ENCODE measurements at regions not wholly inside any gene's neighbourhood (a gene's known extent, or its start where the extent isn't known, plus 50 kb on each side); places are given as distances from the start of the nearest gene placed in this dataset.

- TF ChIP-seq CTCF (conservative IDR thresholded peaks at IDR 0.05 in 1 of 2, IDR thresholded peaks at IDR 0.05 in 1 of 2; ENCODE audit: extremely low read depth in 1 of 2, insufficient read depth in 1 of 2, low read depth in 1 of 2, low read length in 2 of 2) (no peak), EZH2 (IDR thresholded peaks at IDR 0.05; ENCODE audit: borderline replicate concordance, low read length) (no peak)
These were observed 271.8 kb downstream of the CRLF2 start for GRCh38 chrX:940691-941090.

Data from mammary epithelial cell (primary cell).